ENCODE measurements at regions not wholly inside any gene's neighbourhood (a gene's known extent, or its start where the extent isn't known, plus 50 kb on each side); places are given as distances from the start of the nearest gene placed in this dataset.

- TF ChIP-seq CTCF (IDR thresholded peaks at IDR 0.05) (no peak), POLR2A (IDR thresholded peaks at IDR 0.05) (no peak)
These were observed 615.4 kb upstream of the GRID2 start for GRCh38 chr4:91688413-91688812.

Measured in heart left ventricle (tissue), 13 donors.